Smooth muscle cell (in vitro differentiated cells): ENCODE measurements at regions not wholly inside any gene's neighbourhood (a gene's known extent, or its start where the extent isn't known, plus 50 kb on each side); places are given as distances from the start of the nearest gene placed in this dataset.

Experiments used
- DNase-seq: peaks from one replicate; lab custom pipeline; 2025; ENCODE audit not compliant: unreplicated experiment; lab: John Stamatoyannopoulos, UW
- H2AFZ ChIP-seq: fragments of 200-600 bp; sonication (generic); 2 replicates; pipeline ENCODE4 v1.6.0; 2016; ENCODE audit warnings: antibody characterized with exemption, low read depth, mild to moderate bottlenecking
- H3F3A ChIP-seq: fragments of 200-600 bp; sonication (generic); 2 replicates; pipeline ENCODE4 v1.6.0; 2017; ENCODE audit warnings: antibody characterized with exemption, low read depth
- H3K27ac ChIP-seq: fragments of 200-600 bp; sonication (generic); 2 replicates; pipeline ENCODE4 v1.5.1; 2016; ENCODE audit warnings: low read depth, mild to moderate bottlenecking
- H3K27me3 ChIP-seq: fragments of 200-600 bp; sonication (generic); 2 replicates; pipeline ENCODE4 v1.6.1; 2016; ENCODE audit warnings: low read depth, mild to moderate bottlenecking
- H3K36me3 ChIP-seq: fragments of 200-600 bp; sonication (generic); 2 replicates; pipeline ENCODE4 v1.5.1; 2016; ENCODE audit warnings: low read depth
- H3K4me1 ChIP-seq: fragments of 200-600 bp; sonication (generic); 2 replicates; pipeline ENCODE4 v1.5.1; 2016; ENCODE audit warnings: low read depth
- H3K4me2 ChIP-seq: fragments of 200-600 bp; sonication (generic); 2 replicates; pipeline ENCODE4 v1.6.0; 2016; ENCODE audit warnings: mild to moderate bottlenecking
- H3K4me3 ChIP-seq: fragments of 200-600 bp; sonication (generic); 2 replicates; pipeline ENCODE4 v1.5.1; 2016; ENCODE audit warnings: mild to moderate bottlenecking
- H3K79me2 ChIP-seq: fragments of 200-600 bp; sonication (generic); 2 replicates; pipeline ENCODE4 v1.6.0; 2016; ENCODE audit warnings: low read depth, mild to moderate bottlenecking
- H3K9ac ChIP-seq: fragments of 200-600 bp; sonication (generic); 2 replicates; pipeline ENCODE4 v1.6.0; 2016; ENCODE audit warnings: low read depth
- H3K9me3 ChIP-seq: fragments of 200-600 bp; sonication (generic); replicated peaks from 2 replicates; pipeline ENCODE4 v1.5.1; 2016; ENCODE audit warnings: low read depth
- H4K20me1 ChIP-seq: fragments of 200-600 bp; sonication (generic); 2 replicates; pipeline ENCODE4 v1.6.0; 2016; ENCODE audit warnings: low read depth
- CTCF ChIP-seq: fragments of 200-600 bp; sonication (generic); IDR thresholded peaks from 2 replicates; pipeline ENCODE4 v1.5.1; 2017; ENCODE audit warnings: borderline replicate concordance, mild to moderate bottlenecking, antibody characterized with exemption; ENCODE audit not compliant: insufficient read depth, poor library complexity, severe bottlenecking
- WGBS: methylation state at CpG from one replicate; pipeline ENCODE4 v1.1.7; 2016; ENCODE audit warnings: low lambda C conversion rate; 5-methylcytosine and 5-hydroxymethylcytosine counted together

- TF ChIP-seq CTCF: no peak
- no peak for DNase-seq
- Histone ChIP-seq H3K9me3 (no peaks in the 10 kb centered on the region), H2AFZ (no peak overlapping the region), H3K4me3 (no peak overlapping the region), H3K4me2 (no peak overlapping the region), H3K79me2 (no peaks in the 10 kb centered on the region), H3K27me3 (peaks cover 11% of the 10 kb centered on the region), H3K36me3 (no peaks in the 10 kb centered on the region), H3K4me1 (no peaks in the 10 kb centered on the region), H3K27ac (no peak overlapping the region), H4K20me1 (no peaks in the 10 kb centered on the region), H3K9ac (no peak overlapping the region), H3F3A (no peaks in the 10 kb centered on the region)
- WGBS: 86% methylated on average over 15 of the region's 15 CpGs
Observed at GRCh38 chr20:24153101-24154040, 164.8 kb upstream of the GGTLC1 start.

GRCh38 chr20:24151621-24152294 lies 163.2 kb upstream of the GGTLC1 start:
- H3K36me3 ChIP-seq: no peaks in the 10 kb centered on the region
- H3K27ac ChIP-seq: no peak overlapping the region
- no peak overlapping the region for H3K9ac ChIP-seq
- no peak overlapping the region for H3K4me3 ChIP-seq
- no peak for DNase-seq
- no peaks in the 10 kb centered on the region for H3K9me3 ChIP-seq
- no peaks in the 10 kb centered on the region for H3K79me2 ChIP-seq
- no peak for TF ChIP-seq CTCF
- H3K27me3 ChIP-seq: peaks cover 14% of the 10 kb centered on the region
- no peak overlapping the region for H2AFZ ChIP-seq
- WGBS: 84% methylated on average over 6 of the region's 6 CpGs
- H3K4me1 ChIP-seq: no peaks in the 10 kb centered on the region
- H3F3A ChIP-seq: no peaks in the 10 kb centered on the region
- no peaks in the 10 kb centered on the region for H4K20me1 ChIP-seq
- H3K4me2 ChIP-seq: no peak overlapping the region

GRCh38 chr20:24150406-24150805 lies 161.8 kb upstream of the GGTLC1 start:
- DNase-seq: no peak
- H3K79me2 ChIP-seq: no peaks in the 10 kb centered on the region
- no peak overlapping the region for H3K4me3 ChIP-seq
- H4K20me1 ChIP-seq: no peaks in the 10 kb centered on the region
- peaks cover 5% of the 10 kb centered on the region for H3K27me3 ChIP-seq
- no peak overlapping the region for H3K9ac ChIP-seq
- H3K9me3 ChIP-seq: no peaks in the 10 kb centered on the region
- no peak overlapping the region for H3K27ac ChIP-seq
- H2AFZ ChIP-seq: no peak overlapping the region
- WGBS: 95% methylated on average over 7 of the region's 7 CpGs
- H3F3A ChIP-seq: no peaks in the 10 kb centered on the region
- H3K4me2 ChIP-seq: no peak overlapping the region
- no peak for TF ChIP-seq CTCF
- no peaks in the 10 kb centered on the region for H3K36me3 ChIP-seq
- no peaks in the 10 kb centered on the region for H3K4me1 ChIP-seq
